ENCODE measurements at regions not wholly inside any gene's neighbourhood (a gene's known extent, or its start where the extent isn't known, plus 50 kb on each side); places are given as distances from the start of the nearest gene placed in this dataset.

DNA sequence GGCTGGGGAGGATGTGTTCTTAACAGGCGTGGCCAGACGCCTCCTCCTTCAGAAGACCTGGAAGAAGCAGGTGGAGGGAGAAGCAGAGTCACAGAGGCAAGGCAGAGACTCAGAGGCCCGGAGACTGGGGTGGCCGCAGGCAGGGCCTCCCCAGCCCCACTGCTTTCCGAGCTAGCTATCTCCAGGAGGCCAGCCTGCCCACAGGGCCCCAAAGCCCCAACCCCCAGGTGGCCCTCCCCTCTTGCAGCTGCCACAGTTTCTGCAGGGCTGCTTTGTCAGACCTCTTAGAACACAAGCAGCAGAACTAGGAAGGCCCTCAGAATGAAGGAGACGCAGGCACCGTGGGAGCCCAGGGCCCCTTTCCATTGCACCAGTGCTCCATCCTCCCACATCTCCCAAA, 69.0 kb upstream of the MLN start:
- Histone ChIP-seq H3K9me3 (no peaks in the 10 kb centered on the region), H3K27ac (no peak overlapping the region), H3K4me1 (no peaks in the 10 kb centered on the region), H3K36me3 (no peaks in the 10 kb centered on the region), H3K27me3 (no peaks in the 10 kb centered on the region), H3K4me3 (no peak overlapping the region)
- FAIRE-seq (no peak), DNase-seq (no peak), ATAC-seq (no peak)
- 82 to 85% methylated on average over 7 of the region's 7 CpGs for WGBS, 2 donors
- intact Hi-C loops (cut with DNase I): no loop called here
- TF ChIP-seq, protein P1, sequence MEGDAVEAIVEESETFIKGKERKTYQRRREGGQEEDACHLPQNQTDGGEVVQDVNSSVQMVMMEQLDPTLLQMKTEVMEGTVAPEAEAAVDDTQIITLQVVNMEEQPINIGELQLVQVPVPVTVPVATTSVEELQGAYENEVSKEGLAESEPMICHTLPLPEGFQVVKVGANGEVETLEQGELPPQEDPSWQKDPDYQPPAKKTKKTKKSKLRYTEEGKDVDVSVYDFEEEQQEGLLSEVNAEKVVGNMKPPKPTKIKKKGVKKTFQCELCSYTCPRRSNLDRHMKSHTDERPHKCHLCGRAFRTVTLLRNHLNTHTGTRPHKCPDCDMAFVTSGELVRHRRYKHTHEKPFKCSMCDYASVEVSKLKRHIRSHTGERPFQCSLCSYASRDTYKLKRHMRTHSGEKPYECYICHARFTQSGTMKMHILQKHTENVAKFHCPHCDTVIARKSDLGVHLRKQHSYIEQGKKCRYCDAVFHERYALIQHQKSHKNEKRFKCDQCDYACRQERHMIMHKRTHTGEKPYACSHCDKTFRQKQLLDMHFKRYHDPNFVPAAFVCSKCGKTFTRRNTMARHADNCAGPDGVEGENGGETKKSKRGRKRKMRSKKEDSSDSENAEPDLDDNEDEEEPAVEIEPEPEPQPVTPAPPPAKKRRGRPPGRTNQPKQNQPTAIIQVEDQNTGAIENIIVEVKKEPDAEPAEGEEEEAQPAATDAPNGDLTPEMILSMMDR (IDR thresholded peaks at IDR 0.05): no peak

DNA sequence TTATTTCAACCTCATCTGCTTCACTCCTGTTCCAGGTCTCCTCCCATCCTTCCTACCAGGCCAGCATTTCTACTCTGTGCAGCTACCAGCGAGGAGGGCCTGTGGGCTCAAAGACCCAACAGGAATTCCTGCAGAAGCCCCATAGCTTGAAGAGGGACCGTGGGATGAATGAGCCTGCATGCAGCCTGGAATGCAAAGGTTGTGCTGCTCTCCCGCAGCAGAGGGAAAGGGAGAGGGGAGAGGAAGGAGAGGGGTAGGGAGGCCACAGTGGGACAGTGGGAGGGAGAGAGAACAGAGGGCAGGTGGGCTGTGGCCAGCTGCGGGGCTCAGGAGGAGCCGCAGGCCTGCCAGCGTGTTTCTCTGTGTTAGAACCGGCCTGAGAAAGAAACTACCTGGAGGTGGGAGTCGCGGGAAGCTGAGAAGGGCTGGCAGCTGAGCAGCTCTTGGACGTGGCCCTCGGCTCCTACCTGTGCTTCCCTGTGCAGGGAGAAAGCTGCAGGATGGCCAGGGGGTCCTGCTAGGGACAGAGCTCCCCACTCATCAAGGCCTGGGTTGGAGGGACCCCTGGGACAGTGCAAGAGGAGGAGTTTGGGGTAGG, 66.1 kb upstream of the MLN start:
- DNase-seq: no peak
- 50 to 56% methylated on average over 11 of the region's 11 CpGs for WGBS, 2 donors
- intact Hi-C loops (cut with DNase I): no loop called here
- ATAC-seq: no peak
- Histone ChIP-seq H3K27ac (no peak overlapping the region), H3K4me1 (no peaks in the 10 kb centered on the region), H3K36me3 (no peaks in the 10 kb centered on the region), H3K9me3 (no peaks in the 10 kb centered on the region), H3K27me3 (no peaks in the 10 kb centered on the region), H3K4me3 (no peak overlapping the region)
- TF ChIP-seq, protein P1 (IDR thresholded peaks at IDR 0.05): no peak
- FAIRE-seq: no peak

DNA sequence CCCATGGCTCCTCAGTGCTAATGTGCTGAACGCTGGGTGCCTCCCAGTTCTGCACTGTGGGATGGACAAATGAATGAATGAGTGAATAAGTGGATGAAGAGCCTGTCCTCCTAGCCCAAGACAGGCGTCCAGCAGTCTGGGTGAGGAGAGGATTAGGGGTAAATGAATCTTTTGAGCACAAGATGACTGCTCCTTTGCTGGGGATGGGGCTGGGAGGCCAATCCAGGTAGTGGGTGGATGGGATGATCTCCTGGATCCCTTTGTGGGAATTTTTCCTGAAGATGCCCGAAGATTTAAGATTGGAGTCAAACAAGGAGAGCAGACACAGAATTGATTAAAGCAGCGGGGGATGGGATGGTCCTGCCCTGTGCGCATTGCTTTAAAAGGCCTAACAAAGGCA, 65.3 kb upstream of the MLN start:
- TF ChIP-seq, protein P1 (IDR thresholded peaks at IDR 0.05): no peak
- WGBS, 2 donors: 51 to 81% methylated on average over 5 of the region's 5 CpGs
- Histone ChIP-seq H3K27me3 (no peaks in the 10 kb centered on the region), H3K4me3 (no peak overlapping the region), H3K27ac (no peak overlapping the region), H3K4me1 (no peaks in the 10 kb centered on the region), H3K9me3 (no peaks in the 10 kb centered on the region), H3K36me3 (no peaks in the 10 kb centered on the region)
- ATAC-seq: no peak
- no peak for DNase-seq
- intact Hi-C loops (cut with DNase I): no loop called here
- no peak for FAIRE-seq

DNA sequence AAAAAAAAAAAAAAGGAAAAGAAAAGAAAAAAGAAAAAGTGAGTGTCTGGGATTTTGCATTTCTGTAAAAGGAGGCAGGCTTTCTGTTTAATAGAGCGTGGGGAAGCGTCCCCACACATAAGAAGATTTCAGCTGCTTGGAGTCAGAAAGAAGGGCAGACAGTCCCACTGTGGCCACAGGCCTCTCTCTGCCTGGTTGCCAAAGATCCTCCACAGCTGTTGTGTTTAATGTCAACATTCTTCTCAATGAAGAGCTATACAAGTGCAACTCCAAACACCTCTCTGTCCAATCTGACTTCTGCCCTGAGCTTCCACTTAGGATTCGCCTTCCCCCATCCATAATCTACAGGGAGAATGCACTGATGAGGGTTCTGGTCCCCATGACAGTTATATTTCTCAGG, 64.3 kb upstream of the MLN start:
- no peak for ATAC-seq
- WGBS, 2 donors: 88 to 91% methylated on average over 3 of the region's 3 CpGs

DNA sequence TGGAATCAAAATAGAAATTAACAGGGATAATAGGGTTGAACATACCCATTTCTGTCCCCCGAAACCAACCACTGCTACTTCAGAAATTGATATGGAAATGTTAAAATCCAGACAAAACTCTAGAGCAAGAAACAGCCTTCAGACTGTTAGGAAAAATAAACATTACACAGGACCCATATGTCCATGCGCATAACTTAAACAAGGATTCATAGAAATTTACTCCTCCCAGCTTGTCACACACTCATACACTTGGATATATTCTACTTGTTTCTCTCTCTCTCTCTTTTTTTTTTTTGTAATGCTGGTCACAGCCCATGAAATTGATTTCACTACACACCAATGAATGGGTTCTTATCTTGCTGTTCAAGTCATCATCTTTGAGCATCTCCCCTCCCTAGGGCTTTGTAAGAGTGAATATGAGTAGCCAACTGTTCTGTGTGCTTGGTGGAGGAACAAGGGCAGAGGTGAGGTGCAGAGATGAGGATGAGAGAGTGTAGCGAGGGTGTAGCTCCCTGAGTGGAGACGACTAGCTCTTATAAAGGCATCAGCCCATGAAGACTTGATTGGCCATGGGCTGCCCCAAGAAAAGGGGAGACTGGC, 61.8 kb upstream of the MLN start:
- DNase-seq (no peak), FAIRE-seq (no peak), ATAC-seq (no peak)
- 59 to 88% methylated on average over 4 of the region's 4 CpGs for WGBS, 2 donors
- intact Hi-C loops (cut with DNase I): no loop called here
- no peaks in the 10 kb centered on the region for H3K36me3 ChIP-seq
- TF ChIP-seq, protein P1 (IDR thresholded peaks at IDR 0.05): no peak
- no peak overlapping the region for H3K27ac ChIP-seq
- H3K27me3 ChIP-seq: no peaks in the 10 kb centered on the region
- no peaks in the 10 kb centered on the region for H3K9me3 ChIP-seq
- H3K4me3 ChIP-seq: no peak overlapping the region
- no peaks in the 10 kb centered on the region for H3K4me1 ChIP-seq

More for the DNA sequence above, 64.3 kb upstream of the MLN start:
- H3K9me3 ChIP-seq: no peaks in the 10 kb centered on the region
- TF ChIP-seq, protein P1 (IDR thresholded peaks at IDR 0.05): no peak
- FAIRE-seq (no peak), DNase-seq (no peak)
- H3K4me3 ChIP-seq: no peak overlapping the region
- no peaks in the 10 kb centered on the region for H3K4me1 ChIP-seq
- H3K27me3 ChIP-seq: no peaks in the 10 kb centered on the region
- intact Hi-C loops (cut with DNase I): no loop called here
- H3K36me3 ChIP-seq: no peaks in the 10 kb centered on the region
- H3K27ac ChIP-seq: no peak overlapping the region

Data from pancreas (tissue), 10 donors.